ENCODE measurements at regions not wholly inside any gene's neighbourhood (a gene's known extent, or its start where the extent isn't known, plus 50 kb on each side); places are given as distances from the start of the nearest gene placed in this dataset.

GRCh38 chr2:59572227-59572626 lies 981.2 kb downstream of the BCL11A start:
- no peak for ATAC-seq
- no peak for TF ChIP-seq BACH2 (CRISPR knock-in tag; IDR thresholded peaks at IDR 0.05; ENCODE audit: borderline replicate concordance)
- TF ChIP-seq PPARA (CRISPR knock-in tag; IDR thresholded peaks at IDR 0.05; ENCODE audit: borderline replicate concordance) = no peak
- TF ChIP-seq ZFP3 (CRISPR knock-in tag; IDR thresholded peaks at IDR 0.05) = no peak
- no peak for TF ChIP-seq RARB (CRISPR knock-in tag; IDR thresholded peaks at IDR 0.05)
- no peak for TF ChIP-seq SNAI2 (CRISPR knock-in tag; IDR thresholded peaks at IDR 0.05)
- TF ChIP-seq ISL1 (CRISPR knock-in tag; IDR thresholded peaks at IDR 0.05) = no peak
- no peak for TF ChIP-seq ZC3H10 (CRISPR knock-in tag; IDR thresholded peaks at IDR 0.05)
- no peak for TF ChIP-seq ARNTL (CRISPR knock-in tag; IDR thresholded peaks at IDR 0.05; ENCODE audit: borderline replicate concordance, low read depth)
- no peak for TF ChIP-seq TCF4 (CRISPR knock-in tag; IDR thresholded peaks at IDR 0.05; ENCODE audit: borderline replicate concordance)
- no peak for TF ChIP-seq ZNF8 (CRISPR knock-in tag; IDR thresholded peaks at IDR 0.05)
- no peak for TF ChIP-seq CREB5 (CRISPR knock-in tag; IDR thresholded peaks at IDR 0.05; ENCODE audit: low read depth)

GRCh38 chr2:59570818-59571217 lies 982.6 kb downstream of the BCL11A start:
- TF ChIP-seq TSHZ2 (CRISPR knock-in tag; IDR thresholded peaks at IDR 0.05) (no peak), CSRNP3 (CRISPR knock-in tag; IDR thresholded peaks at IDR 0.05) (no peak), ESRRG (CRISPR knock-in tag; IDR thresholded peaks at IDR 0.05) (no peak), ARNTL (CRISPR knock-in tag; IDR thresholded peaks at IDR 0.05; ENCODE audit: borderline replicate concordance, low read depth) (no peak), SNAI2 (CRISPR knock-in tag; IDR thresholded peaks at IDR 0.05) (no peak), TCF4 (CRISPR knock-in tag; IDR thresholded peaks at IDR 0.05; ENCODE audit: borderline replicate concordance) (no peak)
- ATAC-seq = no peak

GRCh38 chr2:59569124-59569523 lies 984.3 kb downstream of the BCL11A start:
- ATAC-seq = no peak
- TF ChIP-seq POU6F1 (CRISPR knock-in tag; IDR thresholded peaks at IDR 0.05; ENCODE audit: borderline replicate concordance, low read depth) (no peak), CSDC2 (CRISPR knock-in tag; IDR thresholded peaks at IDR 0.05) (no peak), RARB (CRISPR knock-in tag; IDR thresholded peaks at IDR 0.05) (no peak), ZNF70 (CRISPR knock-in tag; IDR thresholded peaks at IDR 0.05) (no peak), TSHZ2 (CRISPR knock-in tag; IDR thresholded peaks at IDR 0.05) (no peak), TCF4 (CRISPR knock-in tag; IDR thresholded peaks at IDR 0.05; ENCODE audit: borderline replicate concordance) (no peak)

GRCh38 chr2:59568461-59568860 lies 985.0 kb downstream of the BCL11A start:
- ATAC-seq = no peak
- TF ChIP-seq CSDC2 (CRISPR knock-in tag; IDR thresholded peaks at IDR 0.05) (no peak), ZC3H10 (CRISPR knock-in tag; IDR thresholded peaks at IDR 0.05) (no peak), ZNF565 (CRISPR knock-in tag; conservative IDR thresholded peaks at IDR 0.05; ENCODE audit: low read depth) (no peak), POU6F1 (CRISPR knock-in tag; IDR thresholded peaks at IDR 0.05; ENCODE audit: borderline replicate concordance, low read depth) (no peak), ISL1 (CRISPR knock-in tag; IDR thresholded peaks at IDR 0.05) (no peak), PPARA (CRISPR knock-in tag; IDR thresholded peaks at IDR 0.05; ENCODE audit: borderline replicate concordance) (no peak), PATZ1 (CRISPR knock-in tag; IDR thresholded peaks at IDR 0.05; ENCODE audit: borderline replicate concordance) (no peak), CREB5 (CRISPR knock-in tag; IDR thresholded peaks at IDR 0.05; ENCODE audit: low read depth) (no peak)
